Ovary (tissue), 3 donors: ENCODE measurements at regions not wholly inside any gene's neighbourhood (a gene's known extent, or its start where the extent isn't known, plus 50 kb on each side); places are given as distances from the start of the nearest gene placed in this dataset.

Source experiments
- EP300 ChIP-seq: sonication (generic); formaldehyde crosslinking; IDR thresholded peaks from one replicate; pipeline ENCODE4 v1.6.1; 2017; ENCODE audit warnings: antibody characterized with exemption
- TF ChIP-seq, protein P1 (sequence below), 3 donors: fragments of 450-650 bp in 2 of 3; fragments of 200-600 bp in 1 of 3; IDR thresholded peaks; one replicate each; pipeline versions ENCODE4 v1.5.1 to v1.8.0; 2016 to 2022; ENCODE audit warnings: antibody characterized with exemption in 3 of 3, mild to moderate bottlenecking in 1 of 3
- donor health status: DM: no; HTN: no; CAD: no.

DNA sequence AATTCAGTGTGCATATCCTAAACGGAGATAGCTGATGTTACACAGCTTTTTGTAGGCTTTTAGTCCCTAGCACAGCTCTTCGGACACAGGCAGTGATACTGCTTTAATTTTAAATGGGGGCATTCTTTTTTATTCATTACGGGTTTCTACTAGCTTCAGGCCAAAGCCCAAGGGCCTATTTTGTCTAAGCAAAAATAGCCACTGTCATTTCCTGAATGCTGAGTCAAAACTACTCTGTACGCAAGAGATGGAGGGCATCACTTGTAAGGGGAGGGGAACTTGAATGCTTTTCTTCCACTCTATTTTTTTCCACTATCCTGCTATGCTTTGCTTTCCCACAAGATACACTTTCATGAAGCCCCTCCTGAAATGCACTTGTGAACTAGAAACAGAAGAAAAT lies 360.7 kb downstream of the PMP22 start:
- TF ChIP-seq, protein P1, sequence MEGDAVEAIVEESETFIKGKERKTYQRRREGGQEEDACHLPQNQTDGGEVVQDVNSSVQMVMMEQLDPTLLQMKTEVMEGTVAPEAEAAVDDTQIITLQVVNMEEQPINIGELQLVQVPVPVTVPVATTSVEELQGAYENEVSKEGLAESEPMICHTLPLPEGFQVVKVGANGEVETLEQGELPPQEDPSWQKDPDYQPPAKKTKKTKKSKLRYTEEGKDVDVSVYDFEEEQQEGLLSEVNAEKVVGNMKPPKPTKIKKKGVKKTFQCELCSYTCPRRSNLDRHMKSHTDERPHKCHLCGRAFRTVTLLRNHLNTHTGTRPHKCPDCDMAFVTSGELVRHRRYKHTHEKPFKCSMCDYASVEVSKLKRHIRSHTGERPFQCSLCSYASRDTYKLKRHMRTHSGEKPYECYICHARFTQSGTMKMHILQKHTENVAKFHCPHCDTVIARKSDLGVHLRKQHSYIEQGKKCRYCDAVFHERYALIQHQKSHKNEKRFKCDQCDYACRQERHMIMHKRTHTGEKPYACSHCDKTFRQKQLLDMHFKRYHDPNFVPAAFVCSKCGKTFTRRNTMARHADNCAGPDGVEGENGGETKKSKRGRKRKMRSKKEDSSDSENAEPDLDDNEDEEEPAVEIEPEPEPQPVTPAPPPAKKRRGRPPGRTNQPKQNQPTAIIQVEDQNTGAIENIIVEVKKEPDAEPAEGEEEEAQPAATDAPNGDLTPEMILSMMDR (IDR thresholded peaks at IDR 0.05) = no peak
- no peak for TF ChIP-seq EP300
